ENCODE measurements at regions not wholly inside any gene's neighbourhood (a gene's known extent, or its start where the extent isn't known, plus 50 kb on each side); places are given as distances from the start of the nearest gene placed in this dataset.

- TF ChIP-seq POLR2A (IDR thresholded peaks at IDR 0.05): no peak
- TF ChIP-seq CTCF (IDR thresholded peaks at IDR 0.05): no peak
Observed at GRCh38 chr15:47399100-47399499, 318.2 kb upstream of the SEMA6D start.

Measured in thyroid gland (tissue), 4 donors.